IMR-90 (cell line): ENCODE measurements at regions not wholly inside any gene's neighbourhood (a gene's known extent, or its start where the extent isn't known, plus 50 kb on each side); places are given as distances from the start of the nearest gene placed in this dataset.
"Not testable (repeated sequence)": the region's sequence is repeated elsewhere in the genome, so short reads cannot be mapped to it uniquely, and the experiment has no call there.

Experiments used
- ATAC-seq: fragments of 200-7000 bp; cut with Tn5 transposase; 2 replicates; pipeline ENCODE4 v1.9.1; 2020; ENCODE audit warnings: low read depth, mild to moderate bottlenecking, moderate library complexity
- BruUV-seq: library from RNA; stranded (reverse); fragments of 400-500 nt; replicated peaks from 2 replicates; lab custom pipeline; 2021; lab: Mats Ljungman, UMichigan
- CTCF ChIA-PET: fragments of 300-600 bp; formaldehyde crosslinking; extraction: SDS; loops from one replicate; lab custom pipeline; 2021; ENCODE audit warnings: antibody characterized with exemption; lab: Yijun Ruan, JAX
- POLR2A ChIA-PET: fragments of 300-600 bp; sonication (Branson Sonifier 250); formaldehyde crosslinking; loops from one replicate; lab custom pipeline; 2022; ENCODE audit warnings: antibody characterized with exemption; ENCODE audit not compliant: unreplicated experiment; lab: Charles Lee
- DNase-seq: peaks from one replicate; pipeline ENCODE4 v3.0.0; 2013
- H2AFZ ChIP-seq: replicated peaks from 2 replicates; pipeline ENCODE3; 2013; ENCODE audit warnings: low read length, mild to moderate bottlenecking; ENCODE audit not compliant: poor library complexity
- H2AK5ac ChIP-seq: 2 replicates; pipeline ENCODE4 v1.6.1; 2013; ENCODE audit warnings: low read depth, low read length, inconsistent platforms
- H2AK9ac ChIP-seq: replicated peaks from 2 replicates; pipeline ENCODE3; 2013; ENCODE audit warnings: mild to moderate bottlenecking, low read depth, low read length, moderate library complexity; ENCODE audit not compliant: poor library complexity
- H2BK120ac ChIP-seq: 2 replicates; pipeline ENCODE4 v1.6.1; 2013; ENCODE audit warnings: low read depth, low read length, inconsistent platforms
- H2BK15ac ChIP-seq: 3 replicates; pipeline ENCODE4 v1.6.1; 2013; ENCODE audit warnings: low read depth, low read length, inconsistent platforms
- H2BK20ac ChIP-seq: 2 replicates; pipeline ENCODE4 v1.6.1; 2013; ENCODE audit warnings: low read depth, mild to moderate bottlenecking, inconsistent platforms, low read length, moderate library complexity
- H2BK5ac ChIP-seq: 2 replicates; pipeline ENCODE4 v1.6.1; 2013; ENCODE audit warnings: mild to moderate bottlenecking, low read depth, low read length, inconsistent platforms; ENCODE audit not compliant: poor library complexity, severe bottlenecking
- H3K14ac ChIP-seq: replicated peaks from 2 replicates; pipeline ENCODE4 v1.6.1; 2013; ENCODE audit warnings: low read depth, low read length, inconsistent platforms
- H3K18ac ChIP-seq: 2 replicates; pipeline ENCODE4 v1.6.1; 2013; ENCODE audit warnings: low read depth, low read length, control low read depth
- H3K23ac ChIP-seq: 2 replicates; pipeline ENCODE4 v1.6.1; 2013; ENCODE audit warnings: low read depth, low read length, inconsistent platforms
- H3K27ac ChIP-seq: 2 replicates; pipeline ENCODE4 v1.5.1; 2013; ENCODE audit warnings: mild to moderate bottlenecking, control low read depth, low read length; ENCODE audit not compliant: insufficient read depth
- H3K27me3 ChIP-seq: 2 replicates; pipeline ENCODE4 v1.6.1; 2013; ENCODE audit warnings: low read length; ENCODE audit not compliant: control insufficient read depth, insufficient read depth
- H3K36me3 ChIP-seq: 2 replicates; pipeline ENCODE4 v1.6.1; 2013; ENCODE audit warnings: low read length, mixed read lengths; ENCODE audit not compliant: control insufficient read depth, insufficient read depth
- H3K4ac ChIP-seq: 2 replicates; pipeline ENCODE4 v1.6.1; 2013; ENCODE audit warnings: low read depth, low read length, inconsistent platforms
- H3K4me1 ChIP-seq: 2 replicates; pipeline ENCODE4 v1.6.1; 2013; ENCODE audit warnings: low read length, mixed read lengths; ENCODE audit not compliant: control insufficient read depth, insufficient read depth
- H3K4me2 ChIP-seq: 2 replicates; pipeline ENCODE4 v1.6.1; 2013; ENCODE audit warnings: low read depth, mild to moderate bottlenecking, control low read depth, low read length, moderate library complexity
- H3K4me3 ChIP-seq: 2 replicates; pipeline ENCODE4 v1.5.1; 2013; ENCODE audit warnings: low read depth, mild to moderate bottlenecking, control low read depth, low read length, moderate library complexity; ENCODE audit not compliant: insufficient read depth
- H3K56ac ChIP-seq: 2 replicates; pipeline ENCODE4 v1.6.1; 2013; ENCODE audit warnings: low read length, inconsistent platforms; ENCODE audit not compliant: insufficient read depth; ENCODE audit errors: extremely low read depth
- H3K79me1 ChIP-seq, 2 experiments: 2 replicates each; pipeline ENCODE4 v1.6.1; 2013; ENCODE audit warnings: low read length in 2 of 2, inconsistent platforms in 1 of 2, low read depth in 1 of 2
- H3K9ac ChIP-seq: 2 replicates; pipeline ENCODE4 v1.6.1; 2013; ENCODE audit warnings: low read depth, low read length, control low read depth
- H3K9me1 ChIP-seq: 2 replicates; pipeline ENCODE4 v1.6.1; 2013; ENCODE audit warnings: low read length, inconsistent platforms; ENCODE audit not compliant: insufficient read depth
- H3K9me3 ChIP-seq: 2 replicates; pipeline ENCODE4 v1.6.1; 2013; ENCODE audit warnings: low read length; ENCODE audit not compliant: control insufficient read depth, insufficient read depth
- H4K20me1 ChIP-seq: 2 replicates; pipeline ENCODE4 v1.6.1; 2013; ENCODE audit warnings: low read length, inconsistent platforms; ENCODE audit not compliant: insufficient read depth
- H4K5ac ChIP-seq: 2 replicates; pipeline ENCODE4 v1.6.1; 2013; ENCODE audit warnings: mild to moderate bottlenecking, low read depth, low read length, control low read depth
- H4K8ac ChIP-seq, 2 experiments: 2 replicates each; pipeline ENCODE4 v1.6.1; 2013; ENCODE audit warnings: low read depth in 2 of 2, low read length in 2 of 2, control low read depth in 1 of 2, inconsistent platforms in 1 of 2
- H4K91ac ChIP-seq: 2 replicates; pipeline ENCODE4 v1.6.1; 2013; ENCODE audit warnings: low read depth, low read length, inconsistent platforms; ENCODE audit not compliant: insufficient read depth
- dilution Hi-C: fragments of 300-500 bp; cut with HindIII; formaldehyde crosslinking; loops from one replicate; pipeline ENCODE4 v1.14.3; 2018; ENCODE audit warnings: low sequenced_read_pairs; ENCODE audit not compliant: unreplicated experiment
- in situ Hi-C: fragments of 300-500 bp; cut with MboI; formaldehyde crosslinking; loops from 3 replicates; pipeline ENCODE4 v1.14.3; 2019; ENCODE audit warnings: low sequenced_read_pairs, inconsistent platforms, mixed read lengths
- intact Hi-C: fragments of 100-400 bp; cut with micrococcal nuclease; formaldehyde crosslinking; loops from 2 replicates; pipeline ENCODE4 v1.10.0; 2022

DNA sequence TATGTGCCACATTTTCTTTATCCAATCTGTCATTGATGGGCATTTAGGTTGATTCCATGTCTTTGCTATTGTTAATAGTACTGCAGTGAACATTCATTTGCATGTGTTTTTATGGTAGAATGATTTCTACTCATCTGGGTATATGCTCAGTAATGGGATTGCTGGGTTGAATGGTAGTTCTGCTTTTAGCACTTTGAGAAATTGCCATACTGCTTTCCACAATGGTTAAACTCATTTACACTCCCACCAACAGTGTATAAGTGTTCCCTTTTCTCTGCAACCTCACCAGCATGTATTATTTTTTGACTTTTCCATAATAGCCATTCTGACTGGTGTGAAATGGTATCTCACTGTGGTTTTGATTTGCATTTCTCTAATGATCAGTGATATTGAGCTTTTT, 62.5 kb downstream of the PRORP start:
- ATAC-seq, H3K9me3 ChIP-seq, CTCF ChIA-PET, H2BK15ac ChIP-seq, H4K5ac ChIP-seq, H3K4ac ChIP-seq, in situ Hi-C loops, H4K20me1 ChIP-seq, H4K91ac ChIP-seq, H2BK20ac ChIP-seq, H3K23ac ChIP-seq, H3K4me2 ChIP-seq, intact Hi-C loops, H2AK9ac ChIP-seq, POLR2A ChIA-PET, H3K18ac ChIP-seq, H3K36me3 ChIP-seq, H3K9me1 ChIP-seq, DNase-seq, H2AK5ac ChIP-seq, H3K79me1 ChIP-seq, H2BK5ac ChIP-seq, H3K4me1 ChIP-seq, H2AFZ ChIP-seq, BruUV-seq, H3K4me3 ChIP-seq, dilution Hi-C loops, H3K9ac ChIP-seq, H3K27ac ChIP-seq, H2BK120ac ChIP-seq, H3K14ac ChIP-seq, H4K8ac ChIP-seq, H3K27me3 ChIP-seq, H3K56ac ChIP-seq: not testable (repeated sequence)
